ENCODE measurements at regions not wholly inside any gene's neighbourhood (a gene's known extent, or its start where the extent isn't known, plus 50 kb on each side); places are given as distances from the start of the nearest gene placed in this dataset.

DNA sequence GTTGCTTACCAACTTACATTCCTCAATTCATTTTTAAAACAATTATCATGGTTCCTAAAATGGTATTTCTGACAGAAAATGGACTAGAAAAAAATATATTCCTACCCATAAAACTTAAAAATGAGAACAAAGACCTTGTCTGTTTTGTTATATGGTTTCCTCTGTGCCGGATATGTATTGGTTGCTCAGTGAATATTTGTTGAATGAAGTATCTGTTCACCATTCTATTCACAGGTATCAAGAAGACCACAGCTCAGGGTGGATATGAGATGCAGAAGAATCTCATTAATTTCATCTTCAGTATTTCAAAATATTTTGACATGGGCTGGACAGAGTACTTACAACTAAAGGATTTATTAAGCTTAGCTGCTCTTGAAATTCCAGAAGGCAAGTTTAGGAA is 58.1 kb downstream of the TUSC7 start:
- no peak for DNase-seq

GRCh38 chr3:116770815-116771450 is 61.4 kb downstream of the TUSC7 start:
- no peak for DNase-seq

- DNase-seq: no peak
These were observed 67.6 kb downstream of the TUSC7 start for GRCh38 chr3:116776880-116777785.

DNA sequence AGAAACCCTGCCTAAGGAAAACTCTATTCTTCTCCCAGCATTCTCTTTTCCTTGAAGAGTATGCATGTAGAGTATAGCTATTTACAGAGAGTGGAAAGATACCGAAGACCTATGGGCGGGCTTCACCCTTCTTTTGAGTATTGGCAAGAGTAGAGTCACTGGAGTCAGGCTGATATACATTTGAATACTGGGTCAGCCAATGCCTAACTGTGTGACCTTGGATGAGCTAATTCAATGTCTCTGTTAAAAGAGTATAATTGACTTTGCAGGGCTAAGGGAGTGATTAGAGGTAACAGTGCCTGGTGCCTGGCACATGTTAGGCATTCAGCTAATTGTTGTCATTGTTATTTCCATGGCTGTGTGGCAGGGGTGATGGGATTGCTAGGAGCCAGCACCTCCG is 75.6 kb downstream of the TUSC7 start:
- DNase-seq: no peak

- DNase-seq: no peak
These were observed 93.1 kb downstream of the TUSC7 start for GRCh38 chr3:116802651-116803050.

- DNase-seq: no peak
These were observed 96.8 kb downstream of the TUSC7 start for GRCh38 chr3:116806351-116806750.

DNA sequence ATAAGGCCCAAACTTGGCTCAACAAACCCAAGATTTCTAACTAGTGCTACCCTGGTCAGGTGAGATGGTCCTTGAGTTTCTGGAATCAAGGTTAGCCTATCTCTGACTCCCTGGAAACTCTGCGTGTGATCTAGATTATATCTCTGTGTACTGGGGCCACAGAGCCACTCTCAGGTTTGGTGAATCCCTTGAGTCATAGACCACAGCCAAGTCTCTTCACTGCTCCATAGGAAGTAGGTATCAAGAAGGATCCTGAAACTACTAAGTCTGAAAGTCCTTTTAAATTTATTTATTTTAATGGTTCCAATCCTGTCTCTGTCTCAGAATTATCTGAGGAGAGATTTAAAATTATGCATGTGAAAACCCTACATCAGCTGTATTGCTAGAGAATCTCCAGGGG is 99.1 kb downstream of the TUSC7 start:
- no peak for DNase-seq

GRCh38 chr3:116809208-116809607 is 99.6 kb downstream of the TUSC7 start:
- no peak for DNase-seq

GRCh38 chr3:116811754-116812153 is 102.2 kb downstream of the TUSC7 start:
- DNase-seq: no peak

DNA sequence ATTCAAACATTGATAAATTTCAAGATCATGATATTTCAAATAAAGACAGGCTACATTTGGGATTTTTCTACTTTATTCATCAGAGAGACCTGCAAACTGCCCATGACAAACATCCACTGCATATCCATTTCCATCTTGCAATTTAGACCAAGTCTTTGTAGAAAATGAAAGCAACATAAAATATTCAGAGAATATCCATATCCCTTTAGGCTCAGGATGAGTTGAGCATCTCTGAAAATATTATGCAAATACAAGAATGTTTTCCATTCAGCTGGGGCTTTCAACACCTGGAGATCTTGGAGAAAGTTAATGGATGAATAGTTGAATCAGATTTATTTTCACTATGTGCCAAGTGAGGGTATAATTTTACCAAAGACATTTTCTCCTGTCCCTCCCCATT is 103.4 kb downstream of the TUSC7 start:
- DNase-seq: no peak

- no peak for DNase-seq
These were observed 105.7 kb downstream of the TUSC7 start for GRCh38 chr3:116815321-116815720.

GRCh38 chr3:116815831-116816588 is 106.4 kb downstream of the TUSC7 start:
- no peak for DNase-seq

- no peak for DNase-seq
These were observed 111.8 kb downstream of the TUSC7 start for GRCh38 chr3:116821371-116821770.

DNA sequence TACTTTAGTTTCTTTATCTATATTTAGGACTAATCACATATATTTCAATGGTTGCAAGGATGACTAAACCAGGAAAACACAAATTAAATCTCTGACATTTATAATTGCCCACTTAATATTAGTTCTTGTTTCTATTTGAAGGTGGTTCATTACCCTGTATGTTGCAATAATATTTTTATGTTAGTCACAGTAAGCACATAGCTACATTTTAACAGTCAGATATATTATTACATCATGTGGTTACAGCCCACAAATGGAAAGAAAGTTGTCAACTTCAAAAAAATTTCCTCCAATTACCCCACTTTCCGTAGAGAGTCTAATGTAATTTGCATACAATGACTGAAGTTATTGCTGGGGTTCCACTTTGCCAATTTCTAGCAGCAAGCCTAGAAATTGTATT is 114.6 kb downstream of the TUSC7 start:
- DNase-seq: no peak

DNA sequence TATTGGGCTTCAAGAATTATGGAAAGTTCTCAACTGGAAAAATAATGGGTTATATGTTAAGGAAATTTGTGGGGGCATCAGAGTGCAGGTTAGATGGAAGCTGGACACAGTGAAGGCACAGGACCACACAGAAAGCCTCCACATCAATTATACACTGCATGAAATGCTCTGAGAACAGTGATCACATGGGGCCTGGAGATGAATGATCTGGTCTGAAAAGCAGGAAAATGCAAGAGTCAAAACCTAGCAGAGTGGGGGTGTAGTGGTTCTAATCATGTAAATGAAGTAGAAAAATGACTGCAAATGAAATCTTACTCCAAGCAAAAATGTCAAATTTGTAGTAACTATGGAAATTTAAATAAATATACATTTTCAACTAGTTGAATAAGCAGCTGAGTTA is 123.6 kb downstream of the TUSC7 start:
- DNase-seq: no peak

DNA sequence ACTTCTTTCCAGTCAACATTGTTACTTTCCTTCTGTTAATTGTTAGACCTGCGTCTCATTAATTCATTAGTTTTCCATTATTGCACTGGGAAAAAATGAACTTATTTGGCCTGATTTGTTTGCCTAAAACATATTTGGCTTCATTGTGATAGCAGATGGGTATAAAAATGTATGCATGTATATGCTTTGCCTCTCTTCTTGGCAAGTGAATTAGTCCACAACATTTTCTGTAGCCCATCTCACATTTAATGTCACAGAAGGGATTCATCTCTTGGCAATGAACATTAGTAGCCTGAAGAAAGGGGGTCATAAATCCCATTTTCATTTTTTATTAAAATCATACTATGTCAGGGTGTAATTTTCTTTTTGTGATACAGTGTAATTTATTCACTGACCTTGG is 125.2 kb downstream of the TUSC7 start:
- no peak for DNase-seq

GRCh38 chr3:116835658-116836057 is 126.1 kb downstream of the TUSC7 start:
- no peak for DNase-seq

- DNase-seq: no peak
These were observed 126.7 kb downstream of the TUSC7 start for GRCh38 chr3:116836286-116836685.

DNA sequence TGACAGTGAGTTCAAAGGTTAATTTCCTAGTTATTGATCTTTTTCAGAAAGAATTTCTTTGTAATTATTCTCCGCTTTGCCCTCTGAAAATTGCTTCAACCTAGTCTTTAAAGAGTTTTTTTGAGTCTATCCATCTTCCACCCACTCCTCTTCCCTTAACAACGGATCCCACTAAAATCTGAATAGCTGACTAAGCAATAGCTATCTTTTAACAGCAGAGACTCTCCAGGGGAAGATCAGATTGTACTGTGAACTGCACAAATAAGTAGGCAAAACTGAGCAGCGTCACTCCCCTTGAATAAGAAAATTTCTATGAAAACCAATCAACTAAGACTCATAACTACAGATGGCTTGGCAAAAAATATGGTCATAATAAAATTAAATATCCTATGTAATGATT is 127.9 kb downstream of the TUSC7 start:
- DNase-seq: no peak

- no peak for DNase-seq
These were observed 131.6 kb downstream of the TUSC7 start for GRCh38 chr3:116841003-116841735.

DNA sequence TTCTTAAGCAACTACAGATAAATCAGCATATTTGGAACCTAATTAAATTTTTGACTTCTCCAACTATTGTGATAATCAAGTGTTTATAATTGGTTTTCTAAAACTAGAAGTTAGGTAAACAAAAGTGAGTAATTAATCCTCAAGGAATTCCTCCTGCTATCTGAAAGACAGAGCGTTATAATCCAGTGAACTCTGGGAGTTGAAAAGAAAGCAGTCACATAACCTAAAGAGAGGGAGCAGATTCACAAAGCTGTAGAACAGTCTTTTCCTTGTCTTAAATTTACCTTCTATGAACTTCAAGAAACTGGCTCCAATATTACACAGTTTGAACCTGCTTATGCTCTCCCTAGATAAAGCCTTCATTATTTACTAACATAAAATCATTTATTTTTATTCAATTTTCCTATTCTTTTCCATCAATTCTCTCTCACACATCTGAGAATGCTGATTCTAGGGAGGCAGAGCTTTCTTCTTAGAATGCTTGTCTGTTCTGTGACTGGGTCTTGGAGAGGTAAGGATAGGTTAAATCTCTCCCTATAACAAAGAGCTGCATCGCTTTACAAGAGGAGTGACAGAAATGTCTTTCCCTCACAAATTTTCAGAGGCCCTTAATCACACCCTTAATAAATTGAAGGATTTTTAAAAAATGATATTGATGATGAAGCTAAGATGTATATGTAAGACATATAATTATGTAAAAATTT is 132.8 kb downstream of the TUSC7 start:
- DNase-seq: no peak

GRCh38 chr3:116848248-116848829 is 138.8 kb downstream of the TUSC7 start:
- DNase-seq: no peak

Data from activated T-cell treated with anti-CD3 and anti-CD28 coated beads, Interleukin-2, amount 50 U/mL, for 1 hour (primary cell).